Esophagus muscularis mucosa (tissue), 4 donors: ENCODE measurements at regions not wholly inside any gene's neighbourhood (a gene's known extent, or its start where the extent isn't known, plus 50 kb on each side); places are given as distances from the start of the nearest gene placed in this dataset.

ENCODE experiments used
- DNase-seq: peaks from one replicate; pipeline ENCODE4 v3.0.0-alpha.2; 2017; ENCODE audit errors: extremely low spot score
- H3K27ac ChIP-seq, 4 donors: fragments of 200-600 bp; sonication (generic); replicated peaks in 1 of 4; 1 replicate in 3 of 4; 2 replicates in 1 of 4; pipeline ENCODE4 v1.5.1; 2016 to 2019; ENCODE audit warnings: mild to moderate bottlenecking in 1 of 4
- H3K27me3 ChIP-seq, 4 donors: fragments of 200-600 bp; sonication (generic); one replicate each; pipeline versions ENCODE4 v1.5.1 to v1.6.0; 2016 to 2019
- H3K36me3 ChIP-seq, 4 donors: fragments of 200-600 bp; sonication (generic); one replicate each; pipeline ENCODE4 v1.5.1; 2016 to 2019
- H3K4me1 ChIP-seq, 4 donors: fragments of 200-600 bp; sonication (generic); one replicate each; pipeline ENCODE4 v1.5.1; 2016 to 2019
- H3K4me3 ChIP-seq, 4 donors: fragments of 200-600 bp; sonication (generic); 1 replicate in 2 of 4; 2 replicates in 2 of 4; pipeline ENCODE4 v1.5.1; 2016 to 2019; ENCODE audit warnings: mild to moderate bottlenecking in 4 of 4, moderate library complexity in 1 of 4
- H3K9me3 ChIP-seq, 4 donors: fragments of 200-600 bp; sonication (generic); 1 replicate in 3 of 4; 2 replicates in 1 of 4; pipeline ENCODE4 v1.5.1; 2016 to 2019
- EP300 ChIP-seq: sonication (generic); formaldehyde crosslinking; IDR thresholded peaks from one replicate; pipeline ENCODE4 v1.6.1; 2017; ENCODE audit warnings: antibody characterized with exemption
- POLR2A ChIP-seq: fragments of 450-650 bp; IDR thresholded peaks from one replicate; pipeline ENCODE4 v1.6.1; 2017; ENCODE audit warnings: antibody characterized with exemption, moderate library complexity, mild to moderate bottlenecking, low read depth
- POLR2AphosphoS5 ChIP-seq, 2 donors: sonication (generic); formaldehyde crosslinking; IDR thresholded peaks; one replicate each; pipeline ENCODE4 v1.6.1; 2017; ENCODE audit warnings: antibody characterized with exemption in 2 of 2
- WGBS: methylation state at CpG from one replicate; pipeline ENCODE4 v1.1.5; 2018; 5-methylcytosine and 5-hydroxymethylcytosine counted together
- intact Hi-C: fragments of 100-400 bp; cut with DNase I; formaldehyde crosslinking; loops from one replicate; pipeline ENCODE4 v1.15.1; 2023
- TF ChIP-seq, protein P1 (sequence below), 3 experiments: fragments of 200-600 bp in 2 of 3; fragments of 450-650 bp in 1 of 3; sonication (generic) in 2 of 3; IDR thresholded peaks; one replicate each; pipeline ENCODE4 v1.5.1; 2017 to 2019; ENCODE audit warnings: antibody characterized with exemption in 3 of 3, mild to moderate bottlenecking in 2 of 3, moderate library complexity in 1 of 3

DNA sequence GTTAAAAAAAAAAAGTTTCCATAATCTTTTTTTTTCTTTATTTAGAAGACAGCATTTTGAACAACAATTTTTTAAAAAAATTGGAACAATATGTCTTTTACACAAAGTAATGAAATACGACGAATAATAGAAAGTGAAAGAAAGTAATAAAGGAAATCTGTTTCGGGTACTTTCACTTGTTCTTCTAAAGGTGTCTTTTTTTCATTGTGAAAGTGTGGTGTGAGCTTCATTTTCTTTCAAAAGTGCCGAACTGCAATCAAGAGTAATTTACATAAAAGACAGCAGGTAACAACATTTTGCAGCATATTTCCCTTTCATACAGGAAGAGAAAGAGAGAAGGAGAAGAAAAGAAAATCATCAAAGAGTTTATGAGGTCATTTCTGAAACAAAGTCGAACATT, 159.7 kb upstream of the CDH12 start:
- TF ChIP-seq, protein P1, sequence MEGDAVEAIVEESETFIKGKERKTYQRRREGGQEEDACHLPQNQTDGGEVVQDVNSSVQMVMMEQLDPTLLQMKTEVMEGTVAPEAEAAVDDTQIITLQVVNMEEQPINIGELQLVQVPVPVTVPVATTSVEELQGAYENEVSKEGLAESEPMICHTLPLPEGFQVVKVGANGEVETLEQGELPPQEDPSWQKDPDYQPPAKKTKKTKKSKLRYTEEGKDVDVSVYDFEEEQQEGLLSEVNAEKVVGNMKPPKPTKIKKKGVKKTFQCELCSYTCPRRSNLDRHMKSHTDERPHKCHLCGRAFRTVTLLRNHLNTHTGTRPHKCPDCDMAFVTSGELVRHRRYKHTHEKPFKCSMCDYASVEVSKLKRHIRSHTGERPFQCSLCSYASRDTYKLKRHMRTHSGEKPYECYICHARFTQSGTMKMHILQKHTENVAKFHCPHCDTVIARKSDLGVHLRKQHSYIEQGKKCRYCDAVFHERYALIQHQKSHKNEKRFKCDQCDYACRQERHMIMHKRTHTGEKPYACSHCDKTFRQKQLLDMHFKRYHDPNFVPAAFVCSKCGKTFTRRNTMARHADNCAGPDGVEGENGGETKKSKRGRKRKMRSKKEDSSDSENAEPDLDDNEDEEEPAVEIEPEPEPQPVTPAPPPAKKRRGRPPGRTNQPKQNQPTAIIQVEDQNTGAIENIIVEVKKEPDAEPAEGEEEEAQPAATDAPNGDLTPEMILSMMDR (IDR thresholded peaks at IDR 0.05): no peak
- TF ChIP-seq POLR2A: no peak
- no peak for TF ChIP-seq POLR2AphosphoS5 (IDR thresholded peaks at IDR 0.05)
- TF ChIP-seq EP300: no peak
- H3K27ac ChIP-seq: no peak overlapping the region
- peak overlapping the region; percentile 11 to 40 (median 27) for H3K4me3 ChIP-seq
- no peaks in the 10 kb centered on the region for H3K36me3 ChIP-seq
- no peak for DNase-seq
- intact Hi-C loops: no loop called here
- WGBS: 58% methylated on average over 5 of the region's 5 CpGs
- H3K27me3 ChIP-seq: no peaks in the 10 kb centered on the region
- no peaks in the 10 kb centered on the region for H3K9me3 ChIP-seq
- peaks cover 0 to 13% (median 7%) of the 10 kb centered on the region in 4 donors for H3K4me1 ChIP-seq

DNA sequence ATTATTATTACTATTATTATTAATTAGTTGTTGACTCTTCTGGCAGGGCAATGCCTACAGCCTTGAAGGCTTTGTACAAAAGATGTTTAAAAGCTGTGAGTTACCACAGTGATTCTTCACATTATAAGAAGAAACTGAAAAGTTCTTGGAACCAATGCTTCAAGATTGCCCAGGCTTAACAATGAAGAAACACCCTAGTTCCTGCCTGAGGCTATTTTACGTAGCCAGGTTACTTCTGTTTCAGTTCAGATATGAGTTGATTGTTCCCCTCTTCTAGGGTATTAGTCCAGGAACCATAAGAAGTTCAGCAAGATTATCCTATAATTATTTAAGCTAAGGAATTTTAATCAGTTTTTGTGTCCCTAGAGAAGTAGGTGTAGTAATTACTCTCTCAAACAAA, 154.6 kb upstream of the CDH12 start:
- Histone ChIP-seq H3K36me3 (no peaks in the 10 kb centered on the region), H3K27me3 (no peaks in the 10 kb centered on the region), H3K4me3 (no peak overlapping the region), H3K9me3 (no peaks in the 10 kb centered on the region), H3K27ac (peak overlapping the region in 1 of 4 donors; percentile 15), H3K4me1 (peaks cover 0 to 14% (median 4%) of the 10 kb centered on the region in 4 donors)
- DNase-seq: no peak
- TF ChIP-seq EP300: no peak
- no peak for TF ChIP-seq POLR2AphosphoS5 (IDR thresholded peaks at IDR 0.05)
- TF ChIP-seq POLR2A: no peak
- TF ChIP-seq, protein P1 (IDR thresholded peaks at IDR 0.05): no peak
- intact Hi-C loops: no loop called here
- WGBS: 53% methylated on average over 1 of the region's 1 CpG

DNA sequence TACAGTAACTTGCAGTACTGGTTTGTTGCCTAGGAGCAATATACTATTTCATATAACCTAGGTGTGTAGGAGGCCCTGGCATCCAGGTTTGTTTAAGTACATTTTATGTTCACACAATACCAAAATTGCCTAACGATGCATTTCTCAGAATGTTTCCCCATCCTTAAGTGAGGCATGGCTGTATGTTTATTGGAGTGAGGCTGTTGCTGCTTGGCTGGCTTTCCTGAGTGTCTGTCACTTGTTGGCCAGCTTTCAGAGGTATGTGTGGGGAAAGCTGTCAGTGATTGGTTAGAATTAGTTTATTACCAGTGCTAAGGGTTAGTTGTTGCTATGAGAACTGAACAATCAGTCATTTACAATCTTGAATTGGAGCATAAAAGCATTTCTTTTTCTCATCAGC, 154.1 kb upstream of the CDH12 start:
- no peaks in the 10 kb centered on the region for H3K9me3 ChIP-seq
- TF ChIP-seq EP300: no peak
- peak in 1 of 2 donors; percentile 15 for TF ChIP-seq POLR2AphosphoS5 (IDR thresholded peaks at IDR 0.05)
- no peaks in the 10 kb centered on the region for H3K36me3 ChIP-seq
- no peak overlapping the region for H3K4me3 ChIP-seq
- 15% methylated on average over 1 of the region's 1 CpG for WGBS
- H3K4me1 ChIP-seq: peaks cover 0 to 14% (median 4%) of the 10 kb centered on the region in 4 donors
- no peak for DNase-seq
- peak overlapping the region in 1 of 4 donors; percentile 15 for H3K27ac ChIP-seq
- intact Hi-C loops: no loop called here
- no peaks in the 10 kb centered on the region for H3K27me3 ChIP-seq

DNA sequence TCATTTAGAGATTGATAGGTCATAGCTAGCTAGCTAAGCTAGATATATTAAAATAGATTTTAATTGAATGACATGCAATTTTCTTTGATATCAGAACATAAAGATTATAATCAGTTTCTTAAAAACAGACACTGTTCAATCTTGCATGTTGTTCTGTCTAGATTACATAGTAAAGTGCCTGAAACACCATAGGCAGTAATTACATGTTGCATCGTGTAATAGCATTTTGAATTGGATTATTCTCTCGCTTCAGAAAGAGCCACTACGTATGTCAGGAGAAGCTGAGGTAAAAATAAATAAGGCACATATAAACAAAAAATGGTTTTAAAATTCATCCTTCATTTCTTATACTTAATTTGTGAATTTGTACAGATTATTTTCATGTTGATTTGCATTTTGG, 148.0 kb upstream of the CDH12 start:
- DNase-seq: no peak
- no peaks in the 10 kb centered on the region for H3K4me1 ChIP-seq
- no peaks in the 10 kb centered on the region for H3K9me3 ChIP-seq
- WGBS: 90% methylated on average over 3 of the region's 3 CpGs
- TF ChIP-seq POLR2A: no peak
- TF ChIP-seq, protein P1 (IDR thresholded peaks at IDR 0.05): no peak
- TF ChIP-seq EP300: no peak
- no peak for TF ChIP-seq POLR2AphosphoS5 (IDR thresholded peaks at IDR 0.05)
- H3K27me3 ChIP-seq: no peaks in the 10 kb centered on the region
- no peak overlapping the region for H3K27ac ChIP-seq
- intact Hi-C loops: no loop called here
- H3K36me3 ChIP-seq: no peaks in the 10 kb centered on the region
- no peak overlapping the region for H3K4me3 ChIP-seq

DNA sequence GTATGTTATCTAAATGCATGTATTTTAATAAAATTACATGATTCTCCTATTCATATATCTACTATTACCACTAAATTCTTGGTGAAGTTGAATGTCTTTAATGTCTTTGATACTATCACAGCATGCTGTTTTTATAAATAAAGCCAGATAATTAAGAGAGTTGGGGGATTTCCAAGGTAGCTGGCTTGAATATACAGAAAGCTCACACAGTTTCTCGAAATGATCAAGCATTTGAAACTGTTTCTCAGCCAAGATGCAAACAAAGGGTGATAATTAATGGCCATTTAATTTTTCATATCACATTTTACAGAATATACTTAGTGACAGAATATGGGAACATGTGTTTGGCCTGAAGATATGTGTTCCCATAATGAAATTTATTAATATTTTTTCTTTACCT, 145.6 kb upstream of the CDH12 start:
- no peak for DNase-seq
- Histone ChIP-seq H3K27ac (no peak overlapping the region), H3K27me3 (no peaks in the 10 kb centered on the region), H3K9me3 (no peaks in the 10 kb centered on the region), H3K4me3 (no peak overlapping the region), H3K4me1 (no peaks in the 10 kb centered on the region), H3K36me3 (no peaks in the 10 kb centered on the region)
- 33% methylated on average over 1 of the region's 1 CpG for WGBS
- intact Hi-C loops: no loop called here
- TF ChIP-seq, protein P1 (IDR thresholded peaks at IDR 0.05): no peak
- TF ChIP-seq POLR2A: no peak
- TF ChIP-seq EP300: no peak
